IMR-90 (cell line): ENCODE measurements at regions not wholly inside any gene's neighbourhood (a gene's known extent, or its start where the extent isn't known, plus 50 kb on each side); places are given as distances from the start of the nearest gene placed in this dataset.

Experiments
- ATAC-seq: fragments of 200-7000 bp; cut with Tn5 transposase; 2 replicates; pipeline ENCODE4 v1.9.1; 2020; ENCODE audit warnings: low read depth, mild to moderate bottlenecking, moderate library complexity
- BruUV-seq: library from RNA; stranded (reverse); fragments of 400-500 nt; replicated peaks from 2 replicates; lab custom pipeline; 2021; lab: Mats Ljungman, UMichigan
- CTCF ChIA-PET: fragments of 300-600 bp; formaldehyde crosslinking; extraction: SDS; loops from one replicate; lab custom pipeline; 2021; ENCODE audit warnings: antibody characterized with exemption; lab: Yijun Ruan, JAX
- POLR2A ChIA-PET: fragments of 300-600 bp; sonication (Branson Sonifier 250); formaldehyde crosslinking; loops from one replicate; lab custom pipeline; 2022; ENCODE audit warnings: antibody characterized with exemption; ENCODE audit not compliant: unreplicated experiment; lab: Charles Lee
- DNase-seq: peaks from one replicate; pipeline ENCODE4 v3.0.0; 2013
- H2AFZ ChIP-seq: replicated peaks from 2 replicates; pipeline ENCODE3; 2013; ENCODE audit warnings: low read length, mild to moderate bottlenecking; ENCODE audit not compliant: poor library complexity
- H2AK5ac ChIP-seq: 2 replicates; pipeline ENCODE4 v1.6.1; 2013; ENCODE audit warnings: low read depth, low read length, inconsistent platforms
- H2AK9ac ChIP-seq: replicated peaks from 2 replicates; pipeline ENCODE3; 2013; ENCODE audit warnings: mild to moderate bottlenecking, low read depth, low read length, moderate library complexity; ENCODE audit not compliant: poor library complexity
- H2BK120ac ChIP-seq: 2 replicates; pipeline ENCODE4 v1.6.1; 2013; ENCODE audit warnings: low read depth, low read length, inconsistent platforms
- H2BK15ac ChIP-seq: 3 replicates; pipeline ENCODE4 v1.6.1; 2013; ENCODE audit warnings: low read depth, low read length, inconsistent platforms
- H2BK20ac ChIP-seq: 2 replicates; pipeline ENCODE4 v1.6.1; 2013; ENCODE audit warnings: low read depth, mild to moderate bottlenecking, inconsistent platforms, low read length, moderate library complexity
- H2BK5ac ChIP-seq: 2 replicates; pipeline ENCODE4 v1.6.1; 2013; ENCODE audit warnings: mild to moderate bottlenecking, low read depth, low read length, inconsistent platforms; ENCODE audit not compliant: poor library complexity, severe bottlenecking
- H3K14ac ChIP-seq: replicated peaks from 2 replicates; pipeline ENCODE4 v1.6.1; 2013; ENCODE audit warnings: low read depth, low read length, inconsistent platforms
- H3K18ac ChIP-seq: 2 replicates; pipeline ENCODE4 v1.6.1; 2013; ENCODE audit warnings: low read depth, low read length, control low read depth
- H3K23ac ChIP-seq: 2 replicates; pipeline ENCODE4 v1.6.1; 2013; ENCODE audit warnings: low read depth, low read length, inconsistent platforms
- H3K27ac ChIP-seq: 2 replicates; pipeline ENCODE4 v1.5.1; 2013; ENCODE audit warnings: mild to moderate bottlenecking, control low read depth, low read length; ENCODE audit not compliant: insufficient read depth
- H3K27me3 ChIP-seq: 2 replicates; pipeline ENCODE4 v1.6.1; 2013; ENCODE audit warnings: low read length; ENCODE audit not compliant: control insufficient read depth, insufficient read depth
- H3K36me3 ChIP-seq: 2 replicates; pipeline ENCODE4 v1.6.1; 2013; ENCODE audit warnings: low read length, mixed read lengths; ENCODE audit not compliant: control insufficient read depth, insufficient read depth
- H3K4ac ChIP-seq: 2 replicates; pipeline ENCODE4 v1.6.1; 2013; ENCODE audit warnings: low read depth, low read length, inconsistent platforms
- H3K4me1 ChIP-seq: 2 replicates; pipeline ENCODE4 v1.6.1; 2013; ENCODE audit warnings: low read length, mixed read lengths; ENCODE audit not compliant: control insufficient read depth, insufficient read depth
- H3K4me2 ChIP-seq: 2 replicates; pipeline ENCODE4 v1.6.1; 2013; ENCODE audit warnings: low read depth, mild to moderate bottlenecking, control low read depth, low read length, moderate library complexity
- H3K4me3 ChIP-seq: 2 replicates; pipeline ENCODE4 v1.5.1; 2013; ENCODE audit warnings: low read depth, mild to moderate bottlenecking, control low read depth, low read length, moderate library complexity; ENCODE audit not compliant: insufficient read depth
- H3K56ac ChIP-seq: 2 replicates; pipeline ENCODE4 v1.6.1; 2013; ENCODE audit warnings: low read length, inconsistent platforms; ENCODE audit not compliant: insufficient read depth; ENCODE audit errors: extremely low read depth
- H3K79me1 ChIP-seq, 2 experiments: 2 replicates each; pipeline ENCODE4 v1.6.1; 2013; ENCODE audit warnings: low read length in 2 of 2, inconsistent platforms in 1 of 2, low read depth in 1 of 2
- H3K9ac ChIP-seq: 2 replicates; pipeline ENCODE4 v1.6.1; 2013; ENCODE audit warnings: low read depth, low read length, control low read depth
- H3K9me1 ChIP-seq: 2 replicates; pipeline ENCODE4 v1.6.1; 2013; ENCODE audit warnings: low read length, inconsistent platforms; ENCODE audit not compliant: insufficient read depth
- H3K9me3 ChIP-seq: 2 replicates; pipeline ENCODE4 v1.6.1; 2013; ENCODE audit warnings: low read length; ENCODE audit not compliant: control insufficient read depth, insufficient read depth
- H4K20me1 ChIP-seq: 2 replicates; pipeline ENCODE4 v1.6.1; 2013; ENCODE audit warnings: low read length, inconsistent platforms; ENCODE audit not compliant: insufficient read depth
- H4K5ac ChIP-seq: 2 replicates; pipeline ENCODE4 v1.6.1; 2013; ENCODE audit warnings: mild to moderate bottlenecking, low read depth, low read length, control low read depth
- H4K8ac ChIP-seq, 2 experiments: 2 replicates each; pipeline ENCODE4 v1.6.1; 2013; ENCODE audit warnings: low read depth in 2 of 2, low read length in 2 of 2, control low read depth in 1 of 2, inconsistent platforms in 1 of 2
- H4K91ac ChIP-seq: 2 replicates; pipeline ENCODE4 v1.6.1; 2013; ENCODE audit warnings: low read depth, low read length, inconsistent platforms; ENCODE audit not compliant: insufficient read depth
- BHLHE40 ChIP-seq: fragments of 150-350 bp; IDR thresholded peaks from 2 replicates; pipeline ENCODE4 v1.6.1; 2016; ENCODE audit warnings: mild to moderate bottlenecking, low read depth, low read length
- CEBPB ChIP-seq: IDR thresholded peaks from 2 replicates; pipeline ENCODE4 v1.6.1; 2012; ENCODE audit warnings: low read depth, low read length, improper control_type of control experiment
- MAZ ChIP-seq: IDR thresholded peaks from 2 replicates; pipeline ENCODE4 v1.6.1; 2012; ENCODE audit warnings: low read depth, mild to moderate bottlenecking, low read length, improper control_type of control experiment, moderate library complexity, borderline replicate concordance
- POLR2A ChIP-seq: IDR thresholded peaks from 2 replicates; pipeline ENCODE4 v1.6.1; 2012; ENCODE audit warnings: mild to moderate bottlenecking, low read depth, low read length
- RAD21 ChIP-seq: IDR thresholded peaks from 2 replicates; pipeline ENCODE4 v1.6.1; 2012; ENCODE audit warnings: low read length, improper control_type of control experiment
- RCOR1 ChIP-seq: IDR thresholded peaks from 2 replicates; pipeline ENCODE4 v1.6.1; 2012; ENCODE audit warnings: mild to moderate bottlenecking, low read length, improper control_type of control experiment; ENCODE audit not compliant: insufficient replicate concordance
- WGBS, 2 experiments: methylation state at CpG; one replicate each; pipeline versions ENCODE4 v1.1.5 to v1.1.7; 2013; ENCODE audit warnings: missing lambda C conversion rate in 2 of 2; ENCODE audit not compliant: insufficient read length in 1 of 2; ENCODE audit errors: extremely low coverage in 2 of 2; 5-methylcytosine and 5-hydroxymethylcytosine counted together
- dilution Hi-C: fragments of 300-500 bp; cut with HindIII; formaldehyde crosslinking; loops from one replicate; pipeline ENCODE4 v1.14.3; 2018; ENCODE audit warnings: low sequenced_read_pairs; ENCODE audit not compliant: unreplicated experiment
- in situ Hi-C: fragments of 300-500 bp; cut with MboI; formaldehyde crosslinking; loops from 3 replicates; pipeline ENCODE4 v1.14.3; 2019; ENCODE audit warnings: low sequenced_read_pairs, inconsistent platforms, mixed read lengths
- intact Hi-C: fragments of 100-400 bp; cut with micrococcal nuclease; formaldehyde crosslinking; loops from 2 replicates; pipeline ENCODE4 v1.10.0; 2022
- TF ChIP-seq, protein P1 (sequence below): conservative IDR thresholded peaks from 2 replicates; pipeline ENCODE4 v1.5.1; 2012; ENCODE audit warnings: mild to moderate bottlenecking, low read depth, low read length, improper control_type of control experiment

DNA sequence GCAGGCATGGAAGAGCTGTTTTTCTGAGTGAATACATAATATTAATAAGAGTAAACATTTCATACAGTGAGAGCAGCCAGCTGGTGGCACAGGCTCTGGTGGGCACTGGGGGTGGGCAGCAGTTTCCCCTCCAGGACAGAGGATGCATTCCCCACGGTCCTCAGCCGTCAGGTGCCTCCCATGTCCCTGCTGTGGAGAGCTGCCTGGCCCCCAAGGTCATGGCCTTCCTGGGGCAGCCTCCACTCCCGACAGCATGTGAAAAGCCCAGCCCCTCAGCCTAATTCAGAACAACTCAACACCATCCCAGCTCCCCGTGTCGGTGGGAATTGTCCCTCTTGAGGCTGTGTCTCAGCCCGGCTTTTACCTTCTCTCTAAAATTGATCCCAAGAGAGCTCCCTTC, 147.4 kb downstream of the GALR1 start:
- Histone ChIP-seq H3K4me3 (no peak overlapping the region), H3K27ac (no peak overlapping the region), H3K56ac (no peak overlapping the region), H3K4me1 (no peaks in the 10 kb centered on the region), H4K91ac (no peak overlapping the region), H2AFZ (no peak overlapping the region), H2BK15ac (no peak overlapping the region), H4K20me1 (no peaks in the 10 kb centered on the region), H3K9me1 (no peaks in the 10 kb centered on the region), H2BK20ac (no peak overlapping the region), H2AK5ac (no peak overlapping the region), H4K8ac (no peak overlapping the region), H3K9ac (no peak overlapping the region), H3K23ac (no peak overlapping the region), H3K14ac (no peak overlapping the region), H3K4me2 (no peak overlapping the region), H2BK120ac (no peak overlapping the region), H3K27me3 (no peaks in the 10 kb centered on the region), H3K79me1 (no peaks in the 10 kb centered on the region), H2AK9ac (no peak overlapping the region), H3K18ac (no peak overlapping the region), H3K36me3 (no peaks in the 10 kb centered on the region), H3K9me3 (peaks cover 13% of the 10 kb centered on the region), H4K5ac (no peak overlapping the region), H3K4ac (no peak overlapping the region), H2BK5ac (no peak overlapping the region)
- POLR2A ChIA-PET: no interaction called here
- in situ Hi-C loops: no loop called here
- no CpG with 5 or more reads among the region's 6 CpGs for WGBS, 2 experiments
- dilution Hi-C loops: no loop called here
- TF ChIP-seq, protein P1, sequence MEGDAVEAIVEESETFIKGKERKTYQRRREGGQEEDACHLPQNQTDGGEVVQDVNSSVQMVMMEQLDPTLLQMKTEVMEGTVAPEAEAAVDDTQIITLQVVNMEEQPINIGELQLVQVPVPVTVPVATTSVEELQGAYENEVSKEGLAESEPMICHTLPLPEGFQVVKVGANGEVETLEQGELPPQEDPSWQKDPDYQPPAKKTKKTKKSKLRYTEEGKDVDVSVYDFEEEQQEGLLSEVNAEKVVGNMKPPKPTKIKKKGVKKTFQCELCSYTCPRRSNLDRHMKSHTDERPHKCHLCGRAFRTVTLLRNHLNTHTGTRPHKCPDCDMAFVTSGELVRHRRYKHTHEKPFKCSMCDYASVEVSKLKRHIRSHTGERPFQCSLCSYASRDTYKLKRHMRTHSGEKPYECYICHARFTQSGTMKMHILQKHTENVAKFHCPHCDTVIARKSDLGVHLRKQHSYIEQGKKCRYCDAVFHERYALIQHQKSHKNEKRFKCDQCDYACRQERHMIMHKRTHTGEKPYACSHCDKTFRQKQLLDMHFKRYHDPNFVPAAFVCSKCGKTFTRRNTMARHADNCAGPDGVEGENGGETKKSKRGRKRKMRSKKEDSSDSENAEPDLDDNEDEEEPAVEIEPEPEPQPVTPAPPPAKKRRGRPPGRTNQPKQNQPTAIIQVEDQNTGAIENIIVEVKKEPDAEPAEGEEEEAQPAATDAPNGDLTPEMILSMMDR: no peak
- TF ChIP-seq RCOR1 (no peak), CEBPB (no peak), RAD21 (no peak), BHLHE40 (no peak), MAZ (no peak), POLR2A (no peak)
- no TSS peak for BruUV-seq
- intact Hi-C loops: no loop called here
- CTCF ChIA-PET: interaction anchor here (0.8 kb wide), 1 partner anchor 23 kb away, joined by 3 read pairs; no protein-coding TSS in a partner anchor
- DNase-seq: no peak
- ATAC-seq: no peak
